RWPE2 (cell line): ENCODE measurements at regions not wholly inside any gene's neighbourhood (a gene's known extent, or its start where the extent isn't known, plus 50 kb on each side); places are given as distances from the start of the nearest gene placed in this dataset.

Experiments used
- ATAC-seq: fragments of 200-7000 bp; cut with Tn5 transposase; 3 replicates; pipeline ENCODE4 v1.9.1; 2021; ENCODE audit warnings: low read depth
- DNase-seq: peaks from one replicate; pipeline ENCODE4 v3.0.0-alpha.2; 2020; ENCODE audit warnings: low spot score
- H3K27ac ChIP-seq: fragments of 450-650 bp; 2 replicates; pipeline ENCODE4 v1.5.1; 2017; ENCODE audit warnings: mild to moderate bottlenecking; ENCODE audit not compliant: poor library complexity, severe bottlenecking
- H3K27me3 ChIP-seq: fragments of 250-450 bp; sonication (Bioruptor Pico); 2 replicates; pipeline ENCODE4 v1.5.1; 2021; ENCODE audit warnings: mild to moderate bottlenecking, moderate library complexity; ENCODE audit not compliant: insufficient read depth, poor library complexity, severe bottlenecking
- H3K36me3 ChIP-seq: fragments of 250-450 bp; sonication (Bioruptor Pico); 2 replicates; pipeline ENCODE4 v1.5.1; 2020; ENCODE audit warnings: low read depth, mild to moderate bottlenecking, moderate library complexity
- H3K4me1 ChIP-seq: fragments of 250-450 bp; sonication (Bioruptor Pico); 2 replicates; pipeline ENCODE4 v1.5.1; 2021; ENCODE audit warnings: mild to moderate bottlenecking, moderate library complexity; ENCODE audit not compliant: insufficient read depth, poor library complexity, severe bottlenecking
- H3K4me3 ChIP-seq: fragments of 250-450 bp; sonication (Bioruptor Pico); 2 replicates; pipeline ENCODE4 v1.5.1; 2021; ENCODE audit warnings: mild to moderate bottlenecking, moderate library complexity; ENCODE audit not compliant: severe bottlenecking
- H3K9me3 ChIP-seq: fragments of 250-450 bp; sonication (Bioruptor Pico); 2 replicates; pipeline ENCODE4 v1.5.1; 2021; ENCODE audit warnings: mild to moderate bottlenecking, moderate library complexity; ENCODE audit not compliant: severe bottlenecking
- CTCF ChIP-seq: fragments of 450-650 bp; IDR thresholded peaks from one replicate; pipeline ENCODE4 v1.5.1; 2017; ENCODE audit warnings: mild to moderate bottlenecking, moderate library complexity; ENCODE audit not compliant: poor library complexity, severe bottlenecking

- H3K4me3 ChIP-seq: no peak overlapping the region
- no peak for DNase-seq
- H3K9me3 ChIP-seq: no peaks in the 10 kb centered on the region
- H3K36me3 ChIP-seq: no peaks in the 10 kb centered on the region
- no peaks in the 10 kb centered on the region for H3K27me3 ChIP-seq
- no peak overlapping the region for H3K27ac ChIP-seq
- no peak for TF ChIP-seq CTCF
- ATAC-seq: no peak
- no peaks in the 10 kb centered on the region for H3K4me1 ChIP-seq
Observed at GRCh38 chr3:148600440-148600839, 97.3 kb upstream of the AGTR1 start.

GRCh38 chr3:148600902-148601765 lies 96.6 kb upstream of the AGTR1 start:
- Histone ChIP-seq H3K27me3 (no peaks in the 10 kb centered on the region), H3K36me3 (no peaks in the 10 kb centered on the region), H3K27ac (no peak overlapping the region), H3K4me3 (no peak overlapping the region), H3K9me3 (no peaks in the 10 kb centered on the region), H3K4me1 (no peaks in the 10 kb centered on the region)
- DNase-seq: no peak
- ATAC-seq: peak; percentile 50
- TF ChIP-seq CTCF: no peak

GRCh38 chr3:148601766-148602685 lies 95.7 kb upstream of the AGTR1 start:
- Histone ChIP-seq H3K4me3 (no peak overlapping the region), H3K36me3 (no peaks in the 10 kb centered on the region), H3K27me3 (no peaks in the 10 kb centered on the region), H3K9me3 (no peaks in the 10 kb centered on the region), H3K27ac (no peak overlapping the region), H3K4me1 (no peaks in the 10 kb centered on the region)
- ATAC-seq (no peak), DNase-seq (no peak)
- TF ChIP-seq CTCF: no peak

GRCh38 chr3:148604270-148605085 lies 93.2 kb upstream of the AGTR1 start:
- ATAC-seq (no peak), DNase-seq (no peak)
- no peak overlapping the region for H3K27ac ChIP-seq

More at GRCh38 chr3:148604270-148605085, 93.2 kb upstream of the AGTR1 start:
- Histone ChIP-seq H3K27me3 (peaks cover 3% of the 10 kb centered on the region), H3K36me3 (no peaks in the 10 kb centered on the region), H3K4me1 (no peaks in the 10 kb centered on the region), H3K4me3 (no peak overlapping the region), H3K9me3 (no peaks in the 10 kb centered on the region)
- no peak for TF ChIP-seq CTCF
